ENCODE measurements at regions not wholly inside any gene's neighbourhood (a gene's known extent, or its start where the extent isn't known, plus 50 kb on each side); places are given as distances from the start of the nearest gene placed in this dataset.

DNA sequence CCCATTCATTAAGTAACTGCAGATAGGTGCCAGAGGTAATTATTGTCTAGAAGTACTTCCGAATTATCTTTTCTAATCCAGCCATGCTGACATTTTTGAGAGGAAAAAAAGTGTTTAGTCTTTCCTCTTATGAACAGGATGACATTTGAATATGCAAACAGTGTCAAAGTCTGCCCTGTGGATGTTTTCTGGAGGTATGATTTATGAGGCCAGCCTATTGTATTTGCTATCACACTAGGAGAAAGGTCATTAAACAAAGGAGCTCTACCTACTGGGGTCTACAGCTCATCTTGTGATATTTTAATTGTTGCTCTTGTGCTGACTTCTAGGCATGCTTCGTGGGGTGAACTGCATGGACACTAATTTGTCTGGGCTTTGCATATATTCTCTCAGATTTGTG, 559.7 kb upstream of the CAMK1G start:
- H3K27ac Mint-ChIP-seq = no peak overlapping the region
- H3K9me3 Mint-ChIP-seq (ENCODE audit: low read depth) = peaks cover 16% of the 10 kb centered on the region
- TF ChIP-seq, protein P1, sequence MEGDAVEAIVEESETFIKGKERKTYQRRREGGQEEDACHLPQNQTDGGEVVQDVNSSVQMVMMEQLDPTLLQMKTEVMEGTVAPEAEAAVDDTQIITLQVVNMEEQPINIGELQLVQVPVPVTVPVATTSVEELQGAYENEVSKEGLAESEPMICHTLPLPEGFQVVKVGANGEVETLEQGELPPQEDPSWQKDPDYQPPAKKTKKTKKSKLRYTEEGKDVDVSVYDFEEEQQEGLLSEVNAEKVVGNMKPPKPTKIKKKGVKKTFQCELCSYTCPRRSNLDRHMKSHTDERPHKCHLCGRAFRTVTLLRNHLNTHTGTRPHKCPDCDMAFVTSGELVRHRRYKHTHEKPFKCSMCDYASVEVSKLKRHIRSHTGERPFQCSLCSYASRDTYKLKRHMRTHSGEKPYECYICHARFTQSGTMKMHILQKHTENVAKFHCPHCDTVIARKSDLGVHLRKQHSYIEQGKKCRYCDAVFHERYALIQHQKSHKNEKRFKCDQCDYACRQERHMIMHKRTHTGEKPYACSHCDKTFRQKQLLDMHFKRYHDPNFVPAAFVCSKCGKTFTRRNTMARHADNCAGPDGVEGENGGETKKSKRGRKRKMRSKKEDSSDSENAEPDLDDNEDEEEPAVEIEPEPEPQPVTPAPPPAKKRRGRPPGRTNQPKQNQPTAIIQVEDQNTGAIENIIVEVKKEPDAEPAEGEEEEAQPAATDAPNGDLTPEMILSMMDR (IDR thresholded peaks at IDR 0.05; ENCODE audit: unreplicated experiment) = no peak
- DNase-seq (ENCODE audit: low spot score, unreplicated experiment) = no peak
- no peaks in the 10 kb centered on the region for H3K27me3 Mint-ChIP-seq
- peaks cover 5% of the 10 kb centered on the region for H3K4me1 Mint-ChIP-seq (ENCODE audit: low read depth)
- H3K4me3 Mint-ChIP-seq (ENCODE audit: low read depth) = no peak overlapping the region
- peaks cover 1% of the 10 kb centered on the region for H3K36me3 Mint-ChIP-seq (ENCODE audit: insufficient read depth)

DNA sequence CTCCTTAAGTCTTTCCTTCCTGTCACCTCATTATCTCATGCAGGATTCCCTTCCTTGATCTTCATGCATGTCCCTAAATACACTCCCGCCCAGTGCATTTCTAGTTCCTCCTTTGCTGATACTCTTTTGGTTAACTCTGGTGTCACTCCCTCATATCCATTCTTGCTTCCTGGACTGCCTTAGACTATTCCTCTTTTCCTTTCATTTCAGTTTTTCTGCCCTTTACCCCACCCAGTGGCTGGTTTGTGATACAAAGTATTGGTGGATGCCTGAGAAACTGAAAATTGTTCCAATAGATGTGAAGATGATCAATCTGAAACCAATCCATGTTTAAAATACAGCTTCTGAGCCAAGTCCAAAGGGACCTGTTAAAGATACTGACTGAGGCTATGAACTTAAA, 553.8 kb upstream of the CAMK1G start:
- DNase-seq (ENCODE audit: low spot score, unreplicated experiment) = no peak
- Mint-ChIP-seq H3K4me3 (ENCODE audit: low read depth) (no peak overlapping the region), H3K27ac (no peak overlapping the region), H3K27me3 (no peaks in the 10 kb centered on the region), H3K36me3 (ENCODE audit: insufficient read depth) (no peaks in the 10 kb centered on the region), H3K9me3 (ENCODE audit: low read depth) (no peaks in the 10 kb centered on the region), H3K4me1 (ENCODE audit: low read depth) (no peaks in the 10 kb centered on the region)
- TF ChIP-seq, protein P1 (IDR thresholded peaks at IDR 0.05; ENCODE audit: unreplicated experiment) = peak; percentile 17

DNA sequence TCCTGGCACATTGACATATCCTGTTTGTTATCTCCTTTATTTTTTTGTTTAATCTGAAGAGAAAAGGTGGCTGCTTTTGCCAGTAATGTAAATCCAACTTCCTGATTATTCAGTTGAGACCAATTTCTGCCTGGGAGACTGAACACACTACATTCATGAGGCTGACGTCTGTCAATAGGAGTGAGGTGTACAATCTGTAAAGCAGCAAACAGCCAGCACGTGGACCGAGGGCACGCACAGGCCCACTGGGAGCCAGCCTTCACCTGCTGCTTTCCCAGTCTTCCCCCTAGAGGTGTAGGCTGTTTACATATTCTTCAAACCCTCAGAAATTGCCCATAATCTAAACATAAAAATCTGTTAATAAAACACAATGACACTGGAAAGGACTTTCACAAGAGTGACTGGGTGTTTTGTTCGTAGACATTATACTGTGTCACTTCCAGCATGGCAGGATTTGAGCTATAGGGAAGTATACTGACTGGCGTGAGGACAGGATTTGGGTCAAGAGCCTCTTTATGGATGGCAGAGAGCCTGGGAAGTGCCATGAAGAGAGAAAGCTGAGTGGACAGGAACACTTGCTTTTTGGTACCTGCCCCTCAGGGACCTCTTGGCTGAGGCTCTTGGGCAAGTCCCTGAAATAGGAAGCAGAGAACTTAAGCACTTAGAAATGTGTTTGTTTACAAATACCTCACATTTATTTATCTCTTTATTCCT, 552.9 kb upstream of the CAMK1G start:
- no peaks in the 10 kb centered on the region for H3K36me3 Mint-ChIP-seq (ENCODE audit: insufficient read depth)
- TF ChIP-seq, protein P1 (IDR thresholded peaks at IDR 0.05; ENCODE audit: unreplicated experiment) = no peak
- no peaks in the 10 kb centered on the region for H3K27me3 Mint-ChIP-seq
- no peaks in the 10 kb centered on the region for H3K4me1 Mint-ChIP-seq (ENCODE audit: low read depth)
- no peak for DNase-seq (ENCODE audit: low spot score, unreplicated experiment)
- H3K9me3 Mint-ChIP-seq (ENCODE audit: low read depth) = no peaks in the 10 kb centered on the region
- no peak overlapping the region for H3K27ac Mint-ChIP-seq
- H3K4me3 Mint-ChIP-seq (ENCODE audit: low read depth) = no peak overlapping the region

DNA sequence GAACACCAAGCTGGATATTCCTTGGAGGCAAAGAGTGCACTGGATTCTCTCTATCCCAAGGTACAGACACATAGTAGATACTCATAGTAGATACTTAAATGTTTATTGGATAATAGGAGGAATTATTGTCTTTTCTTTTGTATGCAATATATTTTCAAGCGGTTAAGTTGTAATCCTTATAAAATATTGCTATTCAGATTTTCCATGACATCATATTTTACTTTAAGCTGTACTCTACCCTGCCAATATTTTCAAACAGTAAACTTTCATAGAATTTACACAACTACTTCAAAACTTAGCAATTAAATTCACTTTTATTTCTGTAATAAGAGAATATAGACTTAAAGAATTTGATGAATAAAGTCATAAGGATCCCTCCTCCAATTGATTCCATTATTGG, 546.5 kb upstream of the CAMK1G start:
- DNase-seq (ENCODE audit: low spot score, unreplicated experiment) = no peak
- TF ChIP-seq, protein P1 (IDR thresholded peaks at IDR 0.05; ENCODE audit: unreplicated experiment) = no peak
- no peak overlapping the region for H3K4me3 Mint-ChIP-seq (ENCODE audit: low read depth)
- H3K27me3 Mint-ChIP-seq = no peaks in the 10 kb centered on the region
- no peaks in the 10 kb centered on the region for H3K36me3 Mint-ChIP-seq (ENCODE audit: insufficient read depth)
- H3K9me3 Mint-ChIP-seq (ENCODE audit: low read depth) = no peaks in the 10 kb centered on the region
- no peak overlapping the region for H3K27ac Mint-ChIP-seq
- H3K4me1 Mint-ChIP-seq (ENCODE audit: low read depth) = no peaks in the 10 kb centered on the region

DNA sequence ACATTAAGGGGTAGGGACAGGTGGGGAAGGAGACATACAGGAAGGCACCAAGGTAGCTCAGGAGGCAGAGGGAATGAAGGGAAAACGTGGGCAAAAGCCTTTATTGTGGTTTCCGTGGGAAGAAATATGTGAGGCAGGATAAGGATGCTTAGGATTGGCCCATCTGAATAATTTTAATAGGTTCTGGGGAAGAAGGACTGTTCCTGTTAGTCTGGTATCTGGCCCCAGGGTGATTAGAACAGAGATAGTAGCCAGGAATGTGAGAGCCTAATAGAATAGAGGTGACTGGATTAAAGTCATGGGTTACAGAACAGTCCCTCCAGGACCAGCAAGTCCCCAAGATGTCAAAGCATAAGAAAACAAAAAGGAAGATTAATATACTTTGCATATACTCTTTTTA, 545.2 kb upstream of the CAMK1G start:
- TF ChIP-seq, protein P1 (IDR thresholded peaks at IDR 0.05; ENCODE audit: unreplicated experiment) = no peak

More for the DNA sequence above, 545.2 kb upstream of the CAMK1G start:
- no peak for DNase-seq (ENCODE audit: low spot score, unreplicated experiment)
- H3K27ac Mint-ChIP-seq = no peak overlapping the region
- H3K27me3 Mint-ChIP-seq = no peaks in the 10 kb centered on the region
- H3K4me3 Mint-ChIP-seq (ENCODE audit: low read depth) = no peak overlapping the region
- H3K36me3 Mint-ChIP-seq (ENCODE audit: insufficient read depth) = no peaks in the 10 kb centered on the region
- H3K9me3 Mint-ChIP-seq (ENCODE audit: low read depth) = no peaks in the 10 kb centered on the region
- H3K4me1 Mint-ChIP-seq (ENCODE audit: low read depth) = no peaks in the 10 kb centered on the region
